A673 (cell line): ENCODE measurements at regions not wholly inside any gene's neighbourhood (a gene's known extent, or its start where the extent isn't known, plus 50 kb on each side); places are given as distances from the start of the nearest gene placed in this dataset.

ENCODE experiments used
- BruUV-seq: library from RNA; stranded (reverse); fragments of 400-500 nt; replicated peaks from 2 replicates; lab custom pipeline; 2021; lab: Mats Ljungman, UMichigan
- CTCF ChIA-PET: fragments of 300-600 bp; sonication (Branson Sonifier 250); formaldehyde crosslinking; loops from one replicate; lab custom pipeline; 2022; ENCODE audit warnings: antibody characterized with exemption; lab: Charles Lee
- POLR2A ChIA-PET: fragments of 300-600 bp; sonication (Branson Sonifier 250); formaldehyde crosslinking; loops from one replicate; lab custom pipeline; 2022; ENCODE audit warnings: antibody characterized with exemption; ENCODE audit not compliant: low non-redundant PET; lab: Charles Lee
- DNase-seq: peaks from one replicate; pipeline ENCODE4 v3.0.0-alpha.2; 2015; ENCODE audit warnings: low spot score
- H3K27ac ChIP-seq: fragments of 200-600 bp; sonication (generic); 2 replicates; pipeline ENCODE4 v1.5.1; 2016; ENCODE audit warnings: mixed run types, low read depth, mild to moderate bottlenecking, mixed read lengths, antibody characterized with exemption, low read length; ENCODE audit not compliant: poor library complexity, severe bottlenecking
- H3K27me3 ChIP-seq: fragments of 200-600 bp; sonication (generic); replicated peaks from 2 replicates; pipeline ENCODE4 v1.6.1; 2017; ENCODE audit warnings: mixed run types, low read depth, mild to moderate bottlenecking, mixed read lengths, antibody characterized with exemption, low read length; ENCODE audit not compliant: insufficient read depth, poor library complexity
- H3K36me3 ChIP-seq: fragments of 200-600 bp; sonication (generic); 2 replicates; pipeline ENCODE4 v1.6.1; 2016; ENCODE audit warnings: mixed run types, mild to moderate bottlenecking, mixed read lengths, antibody characterized with exemption, low read length; ENCODE audit not compliant: insufficient read depth, poor library complexity, severe bottlenecking
- H3K4me1 ChIP-seq: fragments of 200-600 bp; sonication (generic); 2 replicates; pipeline ENCODE4 v1.6.1; 2017; ENCODE audit warnings: mixed run types, mild to moderate bottlenecking, mixed read lengths, antibody characterized with exemption, low read length; ENCODE audit not compliant: insufficient read depth, poor library complexity, severe bottlenecking
- H3K4me3 ChIP-seq: fragments of 200-600 bp; sonication (generic); 2 replicates; pipeline ENCODE4 v1.5.1; 2016; ENCODE audit warnings: low read depth, mixed run types, mild to moderate bottlenecking, mixed read lengths, low read length; ENCODE audit not compliant: poor library complexity, severe bottlenecking
- H3K9me3 ChIP-seq: fragments of 200-600 bp; sonication (generic); 2 replicates; pipeline ENCODE4 v1.6.1; 2016; ENCODE audit warnings: mixed run types, low read depth, mild to moderate bottlenecking, mixed read lengths, antibody characterized with exemption, low read length; ENCODE audit not compliant: poor library complexity, severe bottlenecking
- EZH2 ChIP-seq: fragments of 200-600 bp; sonication (generic); IDR thresholded peaks from 2 replicates; pipeline ENCODE4 v1.6.1; 2017; ENCODE audit warnings: borderline replicate concordance, low read depth, mild to moderate bottlenecking, mixed read lengths, antibody characterized with exemption, low read length; ENCODE audit not compliant: poor library complexity, severe bottlenecking
- intact Hi-C: fragments of 100-400 bp; cut with micrococcal nuclease; formaldehyde crosslinking; loops from one replicate; pipeline ENCODE4 v1.10.0; 2022; ENCODE audit not compliant: unreplicated experiment
- TF ChIP-seq, protein P1 (sequence below): fragments of 300-800, 200-600 bp; sonication (generic); conservative IDR thresholded peaks from 2 replicates; pipeline ENCODE4 v1.5.1; 2017; ENCODE audit warnings: low read depth, mild to moderate bottlenecking, antibody characterized with exemption, low read length, moderate library complexity, mixed read lengths

DNA sequence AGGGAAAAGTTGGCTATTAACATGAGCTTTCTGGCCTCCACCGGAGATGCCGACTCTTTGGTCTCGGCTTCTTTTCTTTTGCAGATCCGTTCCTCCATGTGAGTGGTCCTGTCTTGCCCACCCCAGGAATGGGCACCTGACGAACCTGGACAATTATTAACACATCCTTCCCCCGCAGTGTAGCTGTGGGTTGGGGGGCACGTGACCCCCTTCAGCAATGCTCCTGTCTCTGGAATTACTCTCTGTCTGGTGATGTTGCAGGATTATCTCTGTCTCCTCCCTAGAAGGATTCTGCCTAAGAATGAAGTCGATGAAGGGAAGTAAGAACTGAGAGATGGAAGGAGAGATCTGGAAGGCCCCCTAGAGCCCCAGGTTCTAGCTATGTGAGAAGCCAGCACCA lies 115.2 kb upstream of the NPAS2 start:
- POLR2A ChIA-PET, result no interaction called here
- H3K27ac ChIP-seq, result no peak overlapping the region
- H3K9me3 ChIP-seq, result no peaks in the 10 kb centered on the region
- no TSS peak for BruUV-seq
- no peak for DNase-seq
- intact Hi-C loops, result no loop called here
- H3K4me3 ChIP-seq, result no peak overlapping the region
- no peaks in the 10 kb centered on the region for H3K27me3 ChIP-seq
- H3K36me3 ChIP-seq, result no peaks in the 10 kb centered on the region
- CTCF ChIA-PET, result no interaction called here
- no peaks in the 10 kb centered on the region for H3K4me1 ChIP-seq
- TF ChIP-seq, protein P1, sequence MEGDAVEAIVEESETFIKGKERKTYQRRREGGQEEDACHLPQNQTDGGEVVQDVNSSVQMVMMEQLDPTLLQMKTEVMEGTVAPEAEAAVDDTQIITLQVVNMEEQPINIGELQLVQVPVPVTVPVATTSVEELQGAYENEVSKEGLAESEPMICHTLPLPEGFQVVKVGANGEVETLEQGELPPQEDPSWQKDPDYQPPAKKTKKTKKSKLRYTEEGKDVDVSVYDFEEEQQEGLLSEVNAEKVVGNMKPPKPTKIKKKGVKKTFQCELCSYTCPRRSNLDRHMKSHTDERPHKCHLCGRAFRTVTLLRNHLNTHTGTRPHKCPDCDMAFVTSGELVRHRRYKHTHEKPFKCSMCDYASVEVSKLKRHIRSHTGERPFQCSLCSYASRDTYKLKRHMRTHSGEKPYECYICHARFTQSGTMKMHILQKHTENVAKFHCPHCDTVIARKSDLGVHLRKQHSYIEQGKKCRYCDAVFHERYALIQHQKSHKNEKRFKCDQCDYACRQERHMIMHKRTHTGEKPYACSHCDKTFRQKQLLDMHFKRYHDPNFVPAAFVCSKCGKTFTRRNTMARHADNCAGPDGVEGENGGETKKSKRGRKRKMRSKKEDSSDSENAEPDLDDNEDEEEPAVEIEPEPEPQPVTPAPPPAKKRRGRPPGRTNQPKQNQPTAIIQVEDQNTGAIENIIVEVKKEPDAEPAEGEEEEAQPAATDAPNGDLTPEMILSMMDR, result no peak
- no peak for TF ChIP-seq EZH2

DNA sequence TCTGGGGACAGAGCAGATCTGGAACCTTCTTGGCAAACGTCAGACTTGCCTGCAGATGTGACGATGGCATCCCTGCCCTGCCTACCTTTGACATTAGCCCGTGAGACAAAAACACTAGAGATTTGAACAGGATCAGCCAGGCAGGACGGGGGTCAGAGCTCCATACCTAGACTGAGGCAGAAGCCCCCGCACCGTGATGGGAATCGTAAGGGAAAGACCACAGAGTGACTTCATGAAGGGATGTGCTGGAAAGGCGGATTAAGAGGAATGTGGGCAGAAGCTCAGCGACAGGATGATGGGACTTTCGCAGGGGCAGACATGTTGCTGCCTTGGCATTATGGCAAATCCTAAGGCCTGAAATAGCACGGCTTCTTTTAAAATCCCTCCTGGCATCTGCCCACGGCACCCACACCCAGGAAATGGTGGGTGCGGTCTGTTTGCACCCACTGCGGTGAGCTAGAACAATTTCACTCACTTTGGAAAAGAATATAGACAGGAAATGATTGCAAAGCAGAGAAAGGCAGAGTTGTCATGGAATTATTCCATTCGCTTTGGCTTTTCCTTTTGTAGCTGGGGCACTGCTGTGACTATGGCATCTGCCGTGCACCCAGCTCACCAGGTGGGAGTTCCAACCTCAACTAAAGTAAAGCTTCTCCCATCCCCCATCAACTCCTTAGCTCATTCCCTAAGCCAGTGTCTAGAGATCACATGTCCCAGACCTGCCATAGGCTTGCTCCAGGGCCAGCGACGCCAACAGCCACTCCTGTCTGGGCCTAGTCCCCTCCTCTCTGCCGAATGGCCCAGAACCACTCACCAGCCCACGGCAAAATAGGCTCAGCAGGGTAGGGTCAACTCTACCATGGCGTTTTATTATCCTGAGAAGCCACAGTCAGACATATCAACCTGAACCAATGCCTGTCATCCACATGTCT lies 112.7 kb upstream of the NPAS2 start:
- intact Hi-C loops, result no loop called here
- POLR2A ChIA-PET, result no interaction called here
- CTCF ChIA-PET, result no interaction called here

DNA sequence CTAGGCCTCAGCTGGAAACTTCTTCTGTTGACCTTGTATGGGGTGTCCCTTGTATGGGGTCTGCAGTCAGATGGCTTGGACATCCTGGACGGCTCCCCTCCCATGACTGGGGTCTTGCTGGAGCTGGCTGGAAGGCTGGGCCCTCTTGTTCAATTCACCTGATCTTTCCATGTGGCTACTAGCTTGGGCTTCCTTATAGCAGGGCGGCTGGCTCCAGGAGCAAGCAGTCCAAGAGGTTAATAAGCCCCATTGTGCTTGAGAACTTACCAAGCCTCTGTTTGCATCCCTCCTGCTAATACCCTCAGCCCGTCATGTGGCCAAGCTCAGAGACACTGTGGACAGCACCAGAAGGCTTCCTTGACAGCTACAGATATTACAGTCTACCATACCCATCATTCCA lies 111.6 kb upstream of the NPAS2 start:
- DNase-seq, result no peak
- ChIA-PET POLR2A (no interaction called here), CTCF (no interaction called here)
- intact Hi-C loops, result no loop called here
- Histone ChIP-seq H3K27me3 (no peaks in the 10 kb centered on the region), H3K4me3 (no peak overlapping the region), H3K4me1 (no peaks in the 10 kb centered on the region), H3K36me3 (no peaks in the 10 kb centered on the region), H3K27ac (no peak overlapping the region), H3K9me3 (no peaks in the 10 kb centered on the region)
- TF ChIP-seq, protein P1, result no peak
- TF ChIP-seq EZH2, result no peak
- BruUV-seq, result no TSS peak

More for the DNA sequence above, 112.7 kb upstream of the NPAS2 start:
- no peak overlapping the region for H3K4me3 ChIP-seq
- no peak overlapping the region for H3K27ac ChIP-seq
- no TSS peak for BruUV-seq
- TF ChIP-seq, protein P1, result no peak
- no peak for TF ChIP-seq EZH2
- H3K36me3 ChIP-seq, result no peaks in the 10 kb centered on the region
- H3K27me3 ChIP-seq, result no peaks in the 10 kb centered on the region
- peak; percentile 37 for DNase-seq
- no peaks in the 10 kb centered on the region for H3K9me3 ChIP-seq
- no peaks in the 10 kb centered on the region for H3K4me1 ChIP-seq
